ENCODE measurements at regions not wholly inside any gene's neighbourhood (a gene's known extent, or its start where the extent isn't known, plus 50 kb on each side); places are given as distances from the start of the nearest gene placed in this dataset.
A peak's percentile ranks its signal among the peaks of the same experiment; 100 is the strongest.

- in situ Hi-C loops (cut with MboI; ENCODE audit: low sequenced_read_pairs): no loop called here
- no peaks in the 10 kb centered on the region for H3K79me1 ChIP-seq (ENCODE audit: low read depth in 1 of 2, low read length in 2 of 2)
- H2BK20ac ChIP-seq (ENCODE audit: low read depth, low read length): no peak overlapping the region
- WGBS, 2 experiments (ENCODE audit: extremely low coverage in 2 of 2, insufficient read length in 1 of 2): no CpG with 5 or more reads among the region's 3 CpGs
- H4K91ac ChIP-seq (ENCODE audit: insufficient read depth, low read depth, low read length): peak overlapping the region; percentile 42; the same call in 1 of the 2 replicates
- peak overlapping the region; percentile 93; the same call in 1 of the 2 replicates for H3K18ac ChIP-seq (ENCODE audit: low read depth, low read length)
- peak overlapping the region; percentile 48; the same call in 1 of the 2 replicates for H3K4me2 ChIP-seq (ENCODE audit: low read depth, low read length)
- CTCF ChIA-PET: no interaction called here
- H3K27ac ChIP-seq (ENCODE audit: insufficient read depth, low read length): peak overlapping the region; percentile 99
- H4K8ac ChIP-seq (ENCODE audit: low read depth in 2 of 2, low read length in 2 of 2): 0 out of 4 replicates have a peak overlapping the region, but pooled peaks of 1 of the 2 experiments have one; percentile 22
- no peak overlapping the region for H3K23ac ChIP-seq (ENCODE audit: low read depth, low read length)
- POLR2A ChIA-PET (ENCODE audit: unreplicated experiment): no interaction called here
- H2BK15ac ChIP-seq (ENCODE audit: low read depth, low read length): no peak overlapping the region
- H3K56ac ChIP-seq (ENCODE audit: extremely low read depth, insufficient read depth, low read length): no peak overlapping the region
- H4K5ac ChIP-seq (ENCODE audit: low read depth, low read length): peak overlapping the region; percentile 81; the same call in 1 of the 2 replicates
- H3K4me3 ChIP-seq (ENCODE audit: insufficient read depth, low read depth, low read length): no peak overlapping the region
- no peaks in the 10 kb centered on the region for H3K9me3 ChIP-seq (ENCODE audit: control insufficient read depth, insufficient read depth, low read length)
- no peaks in the 10 kb centered on the region for H4K20me1 ChIP-seq (ENCODE audit: insufficient read depth, low read length)
- no peaks in the 10 kb centered on the region for H3K9me1 ChIP-seq (ENCODE audit: insufficient read depth, low read length)
- no peaks in the 10 kb centered on the region for H3K27me3 ChIP-seq (ENCODE audit: control insufficient read depth, insufficient read depth, low read length)
- no peak; the same call in 1 of the 2 replicates for ATAC-seq (ENCODE audit: low read depth)
- dilution Hi-C loops (cut with HindIII; ENCODE audit: low sequenced_read_pairs, unreplicated experiment): no loop called here
- no peak overlapping the region for H2BK5ac ChIP-seq (ENCODE audit: low read depth, low read length, poor library complexity, severe bottlenecking)
- no peak overlapping the region for H2AFZ ChIP-seq (replicated peaks; ENCODE audit: low read length, poor library complexity)
- no peaks in the 10 kb centered on the region for H3K36me3 ChIP-seq (ENCODE audit: control insufficient read depth, insufficient read depth, low read length)
- no peak overlapping the region for H2AK5ac ChIP-seq (ENCODE audit: low read depth, low read length)
- no TSS peak for BruUV-seq (replicated peaks)
- TF ChIP-seq MXI1 (IDR thresholded peaks at IDR 0.05; ENCODE audit: borderline replicate concordance, low read depth, low read length) (no peak), CTCF (conservative IDR thresholded peaks at IDR 0.05; ENCODE audit: low read depth, low read length) (no peak)
- peaks cover 13% of the 10 kb centered on the region for H3K4me1 ChIP-seq (ENCODE audit: control insufficient read depth, insufficient read depth, low read length)
- intact Hi-C loops (cut with micrococcal nuclease): no loop called here
- H3K9ac ChIP-seq (ENCODE audit: low read depth, low read length): peak overlapping the region; percentile 44; the same call in 1 of the 2 replicates
- H2BK120ac ChIP-seq (ENCODE audit: low read depth, low read length): no peak overlapping the region
- H2AK9ac ChIP-seq (replicated peaks; ENCODE audit: low read depth, low read length, poor library complexity): no peak overlapping the region
- peak; percentile 17 for DNase-seq
- no peak overlapping the region for H3K14ac ChIP-seq (replicated peaks; ENCODE audit: low read depth, low read length)
- H3K4ac ChIP-seq (ENCODE audit: low read depth, low read length): no peak overlapping the region
These were observed 65.5 kb upstream of the CREB5 start for GRCh38 chr7:28346676-28347363.

Measured in IMR-90 (cell line).